ENCODE measurements at regions not wholly inside any gene's neighbourhood (a gene's known extent, or its start where the extent isn't known, plus 50 kb on each side); places are given as distances from the start of the nearest gene placed in this dataset.

DNA sequence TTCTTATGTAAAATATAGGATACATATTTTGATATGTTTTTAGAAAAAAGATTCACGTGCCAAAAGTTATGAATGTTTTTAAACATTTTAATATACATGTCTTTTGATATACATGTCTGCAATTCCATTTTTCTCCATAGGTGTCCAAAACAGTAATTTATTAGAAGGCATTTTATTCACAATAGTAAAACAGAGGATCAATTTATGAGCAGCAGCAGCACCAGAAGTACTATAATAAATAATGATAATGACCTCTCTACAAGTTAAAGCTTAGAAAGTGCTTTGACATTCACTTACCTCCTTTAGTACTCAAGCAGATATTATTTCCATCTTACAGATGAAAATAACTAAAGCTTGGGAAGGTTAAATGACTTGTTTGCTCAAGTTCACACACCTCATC lies 96.7 kb upstream of the DBX1 start:
- intact Hi-C loops (cut with DNase I; ENCODE audit: low total_unique reads) (no loop called here), in situ Hi-C loops (cut with MboI; ENCODE audit: low sequenced_read_pairs in 4 of 4) (no loop called here)
- Histone ChIP-seq H3K36me3 (no peaks in the 10 kb centered on the region), H3K4me1 (no peaks in the 10 kb centered on the region), H3K27me3 (peaks cover 0 to 2% (median 0%) of the 10 kb centered on the region in 3 donors), H3K4me3 (no peak overlapping the region), H3K27ac (no peak overlapping the region), H3K9me3 (no peaks in the 10 kb centered on the region)
- TF ChIP-seq, protein P1, sequence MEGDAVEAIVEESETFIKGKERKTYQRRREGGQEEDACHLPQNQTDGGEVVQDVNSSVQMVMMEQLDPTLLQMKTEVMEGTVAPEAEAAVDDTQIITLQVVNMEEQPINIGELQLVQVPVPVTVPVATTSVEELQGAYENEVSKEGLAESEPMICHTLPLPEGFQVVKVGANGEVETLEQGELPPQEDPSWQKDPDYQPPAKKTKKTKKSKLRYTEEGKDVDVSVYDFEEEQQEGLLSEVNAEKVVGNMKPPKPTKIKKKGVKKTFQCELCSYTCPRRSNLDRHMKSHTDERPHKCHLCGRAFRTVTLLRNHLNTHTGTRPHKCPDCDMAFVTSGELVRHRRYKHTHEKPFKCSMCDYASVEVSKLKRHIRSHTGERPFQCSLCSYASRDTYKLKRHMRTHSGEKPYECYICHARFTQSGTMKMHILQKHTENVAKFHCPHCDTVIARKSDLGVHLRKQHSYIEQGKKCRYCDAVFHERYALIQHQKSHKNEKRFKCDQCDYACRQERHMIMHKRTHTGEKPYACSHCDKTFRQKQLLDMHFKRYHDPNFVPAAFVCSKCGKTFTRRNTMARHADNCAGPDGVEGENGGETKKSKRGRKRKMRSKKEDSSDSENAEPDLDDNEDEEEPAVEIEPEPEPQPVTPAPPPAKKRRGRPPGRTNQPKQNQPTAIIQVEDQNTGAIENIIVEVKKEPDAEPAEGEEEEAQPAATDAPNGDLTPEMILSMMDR (IDR thresholded peaks at IDR 0.05 in 4 of 5, conservative IDR thresholded peaks at IDR 0.05 in 1 of 5) = no peak
- TF ChIP-seq POLR2A (IDR thresholded peaks at IDR 0.05) = no peak
- DNase-seq (no peak), ATAC-seq (no peak)

DNA sequence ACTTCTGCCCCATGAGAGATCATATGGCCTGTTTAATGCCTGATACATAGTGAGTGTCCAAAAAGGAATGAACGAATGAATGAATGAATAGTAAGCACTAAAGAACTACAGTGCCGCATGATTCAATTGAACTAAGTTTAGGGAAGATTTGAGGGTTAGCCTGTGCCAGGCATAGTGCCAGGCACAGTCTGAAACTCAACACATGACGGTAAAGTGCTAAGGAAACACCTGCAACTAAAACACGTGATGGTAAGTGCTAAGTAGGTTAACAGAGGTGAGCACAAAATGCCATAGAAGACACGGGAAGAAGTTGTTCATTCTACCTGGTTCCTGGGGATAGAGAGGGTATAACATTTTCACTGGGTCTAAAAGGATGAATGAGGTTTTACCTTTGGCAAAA lies 93.5 kb upstream of the DBX1 start:
- Histone ChIP-seq H3K27ac (no peak overlapping the region), H3K4me1 (peaks cover 0 to 5% of the 10 kb centered on the region in 2 donors), H3K36me3 (no peaks in the 10 kb centered on the region), H3K27me3 (peaks cover 0 to 2% (median 0%) of the 10 kb centered on the region in 3 donors), H3K9me3 (no peaks in the 10 kb centered on the region), H3K4me3 (no peak overlapping the region)
- intact Hi-C loops (cut with DNase I; ENCODE audit: low total_unique reads) = no loop called here
- no peak for TF ChIP-seq POLR2A (IDR thresholded peaks at IDR 0.05)
- TF ChIP-seq, protein P1 (IDR thresholded peaks at IDR 0.05 in 4 of 5, conservative IDR thresholded peaks at IDR 0.05 in 1 of 5) = no peak
- no peak for DNase-seq
- no peak for ATAC-seq
- in situ Hi-C loops (cut with MboI; ENCODE audit: low sequenced_read_pairs in 4 of 4) = no loop called here

DNA sequence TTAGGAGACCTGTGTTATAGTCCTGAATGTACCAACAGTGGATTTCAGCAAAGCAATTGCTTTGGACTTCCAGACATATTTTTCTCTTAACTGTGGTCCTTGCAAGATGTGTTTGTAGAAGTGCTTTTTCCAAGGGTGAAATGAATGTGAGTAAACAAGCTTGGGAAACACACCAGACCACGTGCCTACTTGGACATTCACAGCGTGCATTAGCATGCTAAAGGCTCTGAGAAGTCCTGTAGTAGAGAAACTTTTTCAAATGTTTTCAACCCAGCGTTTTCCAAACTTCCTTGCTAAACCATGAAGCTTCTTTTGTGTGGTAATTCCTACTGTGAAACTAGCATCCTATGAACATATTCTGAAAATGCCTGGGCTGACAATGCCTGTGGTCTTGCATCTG lies 91.2 kb upstream of the DBX1 start:
- H3K27ac ChIP-seq = no peak overlapping the region
- H3K9me3 ChIP-seq = no peaks in the 10 kb centered on the region
- ATAC-seq (no peak), DNase-seq (no peak)
- no peak overlapping the region for H3K4me3 ChIP-seq
- no peak for TF ChIP-seq POLR2A (IDR thresholded peaks at IDR 0.05)
- TF ChIP-seq, protein P1 (IDR thresholded peaks at IDR 0.05 in 4 of 5, conservative IDR thresholded peaks at IDR 0.05 in 1 of 5) = no peak
- H3K4me1 ChIP-seq = peaks cover 0 to 5% of the 10 kb centered on the region in 2 donors
- in situ Hi-C loops (cut with MboI; ENCODE audit: low sequenced_read_pairs in 4 of 4) (no loop called here), intact Hi-C loops (cut with DNase I; ENCODE audit: low total_unique reads) (no loop called here)
- peaks cover 0 to 2% (median 0%) of the 10 kb centered on the region in 3 donors for H3K27me3 ChIP-seq
- no peaks in the 10 kb centered on the region for H3K36me3 ChIP-seq

DNA sequence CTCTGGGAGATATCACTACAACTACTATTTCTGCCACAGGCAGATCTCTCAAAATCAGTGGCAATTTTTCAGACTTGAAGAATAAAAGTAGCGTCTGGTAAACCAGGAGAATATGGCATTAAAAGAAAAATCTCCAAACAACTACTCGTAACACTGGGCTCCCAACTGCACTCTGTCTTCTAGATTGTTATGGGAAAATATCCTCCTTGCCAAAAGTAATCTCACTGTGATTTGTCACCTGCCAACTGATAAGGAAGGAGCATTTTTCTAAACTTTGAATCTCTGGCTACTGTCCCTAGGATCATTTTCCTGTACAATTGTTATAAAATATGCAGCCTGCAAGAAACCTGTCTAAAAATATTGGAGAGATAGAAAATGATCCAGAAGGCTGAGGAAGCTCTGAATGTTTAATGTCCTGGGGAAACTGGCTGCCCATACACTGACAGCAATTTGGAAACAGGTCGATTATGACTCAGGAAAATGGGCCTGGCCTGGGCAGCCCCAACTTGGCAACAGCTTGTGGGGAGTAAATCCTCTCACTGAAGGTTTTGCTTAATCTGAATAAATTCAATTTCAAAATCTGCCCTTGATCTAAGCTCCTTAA lies 90.5 kb upstream of the DBX1 start:
- no peaks in the 10 kb centered on the region for H3K9me3 ChIP-seq
- intact Hi-C loops (cut with DNase I; ENCODE audit: low total_unique reads) = no loop called here
- H3K36me3 ChIP-seq = no peaks in the 10 kb centered on the region
- peaks cover 0 to 2% (median 0%) of the 10 kb centered on the region in 3 donors for H3K27me3 ChIP-seq
- H3K4me1 ChIP-seq = peaks cover 0 to 5% of the 10 kb centered on the region in 2 donors
- TF ChIP-seq, protein P1 (IDR thresholded peaks at IDR 0.05 in 4 of 5, conservative IDR thresholded peaks at IDR 0.05 in 1 of 5) = no peak
- no peak for TF ChIP-seq POLR2A (IDR thresholded peaks at IDR 0.05)
- no peak overlapping the region for H3K4me3 ChIP-seq
- ATAC-seq (no peak), DNase-seq (no peak)
- H3K27ac ChIP-seq = no peak overlapping the region
- in situ Hi-C loops (cut with MboI; ENCODE audit: low sequenced_read_pairs in 4 of 4) = no loop called here

DNA sequence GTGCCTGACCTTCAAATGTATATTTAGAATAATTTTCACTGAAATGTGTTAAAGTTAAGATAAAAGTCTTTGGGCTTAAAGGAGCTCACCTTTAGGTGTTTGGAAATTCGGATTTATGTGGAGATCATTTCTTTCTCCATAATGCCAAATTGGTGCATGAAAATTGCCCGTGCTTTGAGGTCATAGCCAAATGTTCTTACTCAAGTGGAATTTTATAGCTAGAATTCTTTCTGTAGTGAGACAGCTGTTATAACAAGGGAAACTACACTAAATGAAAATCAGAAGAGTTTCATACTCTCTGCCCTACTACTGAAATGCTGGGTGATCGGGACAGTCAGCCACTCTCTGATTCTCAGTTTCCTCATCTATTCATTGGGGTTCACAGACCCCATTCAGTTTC lies 89.5 kb upstream of the DBX1 start:
- H3K9me3 ChIP-seq = no peaks in the 10 kb centered on the region

More for the DNA sequence above, 89.5 kb upstream of the DBX1 start:
- H3K4me1 ChIP-seq = peaks cover 0 to 5% of the 10 kb centered on the region in 2 donors
- TF ChIP-seq, protein P1 (IDR thresholded peaks at IDR 0.05 in 4 of 5, conservative IDR thresholded peaks at IDR 0.05 in 1 of 5) = no peak
- TF ChIP-seq POLR2A (IDR thresholded peaks at IDR 0.05) = no peak
- no peak overlapping the region for H3K4me3 ChIP-seq
- H3K27me3 ChIP-seq = peaks cover 0 to 2% (median 0%) of the 10 kb centered on the region in 3 donors
- in situ Hi-C loops (cut with MboI; ENCODE audit: low sequenced_read_pairs in 4 of 4) (no loop called here), intact Hi-C loops (cut with DNase I; ENCODE audit: low total_unique reads) (no loop called here)
- H3K27ac ChIP-seq = no peak overlapping the region
- DNase-seq = no peak
- H3K36me3 ChIP-seq = no peaks in the 10 kb centered on the region
- ATAC-seq = no peak

Data from gastrocnemius medialis (tissue), 4 donors.